ENCODE measurements at regions not wholly inside any gene's neighbourhood (a gene's known extent, or its start where the extent isn't known, plus 50 kb on each side); places are given as distances from the start of the nearest gene placed in this dataset.

- no TSS peak for BruUV-seq (replicated peaks)
- intact Hi-C loops (cut with micrococcal nuclease) = no loop called here
- Histone ChIP-seq H4K20me1 (ENCODE audit: insufficient read depth) (no peaks in the 10 kb centered on the region), H3K79me2 (ENCODE audit: insufficient read depth, low read length) (no peaks in the 10 kb centered on the region), H3K4me2 (ENCODE audit: low read length) (no peak overlapping the region), H3K36me3 (ENCODE audit: control insufficient read depth in 1 of 2, insufficient read depth in 2 of 2, low read length in 2 of 2) (no peaks in the 10 kb centered on the region), H3K9ac (ENCODE audit: low read length) (no peak overlapping the region), H2AFZ (ENCODE audit: low read depth, low read length, poor library complexity, severe bottlenecking) (no peak overlapping the region), H3K27ac (ENCODE audit: low read depth, low read length) (no peak overlapping the region), H3K4me1 (ENCODE audit: control insufficient read depth in 1 of 2, insufficient read depth in 2 of 2, low read length in 2 of 2) (no peaks in the 10 kb centered on the region), H3K9me3 (ENCODE audit: control insufficient read depth in 1 of 2, insufficient read depth in 1 of 2, low read depth in 1 of 2, low read length in 2 of 2) (no peaks in the 10 kb centered on the region), H3K9me2 (ENCODE audit: insufficient read depth) (no peaks in the 10 kb centered on the region), H3K27me3 (ENCODE audit: insufficient read depth, low read length) (peaks cover 8% of the 10 kb centered on the region; the same call in 1 of the 2 replicates), H3K4me3 (replicated peaks in 1 of 2; ENCODE audit: low read depth in 1 of 2, low read length in 2 of 2) (no peak overlapping the region)
- ChIA-PET CTCF (no interaction called here), RAD21 (ENCODE audit: low non-redundant PET in 1 of 2, low total read pairs in 2 of 2, uncharacterized antibody in 2 of 2, unreplicated experiment in 2 of 2) (no interaction called here), POLR2A (no interaction called here)
- no peak for TF ChIP-seq MAX (IDR thresholded peaks at IDR 0.05)
- TF ChIP-seq FOSL1 (IDR thresholded peaks at IDR 0.05; ENCODE audit: low read depth) = no peak
- no peak for TF ChIP-seq ZFX (IDR thresholded peaks at IDR 0.05)
- TF ChIP-seq, protein P1, sequence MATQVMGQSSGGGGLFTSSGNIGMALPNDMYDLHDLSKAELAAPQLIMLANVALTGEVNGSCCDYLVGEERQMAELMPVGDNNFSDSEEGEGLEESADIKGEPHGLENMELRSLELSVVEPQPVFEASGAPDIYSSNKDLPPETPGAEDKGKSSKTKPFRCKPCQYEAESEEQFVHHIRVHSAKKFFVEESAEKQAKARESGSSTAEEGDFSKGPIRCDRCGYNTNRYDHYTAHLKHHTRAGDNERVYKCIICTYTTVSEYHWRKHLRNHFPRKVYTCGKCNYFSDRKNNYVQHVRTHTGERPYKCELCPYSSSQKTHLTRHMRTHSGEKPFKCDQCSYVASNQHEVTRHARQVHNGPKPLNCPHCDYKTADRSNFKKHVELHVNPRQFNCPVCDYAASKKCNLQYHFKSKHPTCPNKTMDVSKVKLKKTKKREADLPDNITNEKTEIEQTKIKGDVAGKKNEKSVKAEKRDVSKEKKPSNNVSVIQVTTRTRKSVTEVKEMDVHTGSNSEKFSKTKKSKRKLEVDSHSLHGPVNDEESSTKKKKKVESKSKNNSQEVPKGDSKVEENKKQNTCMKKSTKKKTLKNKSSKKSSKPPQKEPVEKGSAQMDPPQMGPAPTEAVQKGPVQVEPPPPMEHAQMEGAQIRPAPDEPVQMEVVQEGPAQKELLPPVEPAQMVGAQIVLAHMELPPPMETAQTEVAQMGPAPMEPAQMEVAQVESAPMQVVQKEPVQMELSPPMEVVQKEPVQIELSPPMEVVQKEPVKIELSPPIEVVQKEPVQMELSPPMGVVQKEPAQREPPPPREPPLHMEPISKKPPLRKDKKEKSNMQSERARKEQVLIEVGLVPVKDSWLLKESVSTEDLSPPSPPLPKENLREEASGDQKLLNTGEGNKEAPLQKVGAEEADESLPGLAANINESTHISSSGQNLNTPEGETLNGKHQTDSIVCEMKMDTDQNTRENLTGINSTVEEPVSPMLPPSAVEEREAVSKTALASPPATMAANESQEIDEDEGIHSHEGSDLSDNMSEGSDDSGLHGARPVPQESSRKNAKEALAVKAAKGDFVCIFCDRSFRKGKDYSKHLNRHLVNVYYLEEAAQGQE (IDR thresholded peaks at IDR 0.05; ENCODE audit: low read depth) = no peak
- TF ChIP-seq ATF3 (IDR thresholded peaks at IDR 0.05) = no peak
- no peak for TF ChIP-seq SP1 (IDR thresholded peaks at IDR 0.05; ENCODE audit: low read depth)
- no peak for TF ChIP-seq EGR1 (IDR thresholded peaks at IDR 0.05; ENCODE audit: low read depth)
- no peak for TF ChIP-seq POLR2A (IDR thresholded peaks at IDR 0.05; ENCODE audit: borderline replicate concordance, extremely low read depth, insufficient read depth, insufficient read length)
- TF ChIP-seq ZNF274 (IDR thresholded peaks at IDR 0.05; ENCODE audit: low read depth, low read length) = no peak
- no peak for DNase-seq (ENCODE audit: low read depth, low spot score)
- ATAC-seq = no peak
These were observed 248.9 kb upstream of the RBBP8 start for GRCh38 chr18:22684268-22684667.

Measured in HCT116 (cell line).